Umbilical cord (tissue), 1 donor: ENCODE measurements at regions not wholly inside any gene's neighbourhood (a gene's known extent, or its start where the extent isn't known, plus 50 kb on each side); places are given as distances from the start of the nearest gene placed in this dataset.
"Not testable (repeated sequence)": the region's sequence is repeated elsewhere in the genome, so short reads cannot be mapped to it uniquely, and the experiment has no call there.

Source experiments
- DNase-seq: peaks from one replicate; pipeline ENCODE4 v3.0.0-alpha.2; 2015; ENCODE audit warnings: low spot score

GRCh38 chr6:16040628-16040974, 88.3 kb upstream of the MYLIP start:
- no peak for DNase-seq

GRCh38 chr6:16039892-16040627, 88.8 kb upstream of the MYLIP start:
- not testable (repeated sequence) for DNase-seq

GRCh38 chr6:16038938-16039337, 89.9 kb upstream of the MYLIP start:
- no peak for DNase-seq

- DNase-seq: no peak
Measured at GRCh38 chr6:16035488-16036080, 93.3 kb upstream of the MYLIP start.

- DNase-seq: no peak
Measured at GRCh38 chr6:16033214-16033613, 95.7 kb upstream of the MYLIP start.

- DNase-seq: peak; percentile 33
Measured at GRCh38 chr6:16031278-16031981, 97.5 kb upstream of the MYLIP start.

GRCh38 chr6:16028966-16029365, 99.9 kb upstream of the MYLIP start:
- no peak for DNase-seq

GRCh38 chr6:16020259-16020658, 108.6 kb upstream of the MYLIP start:
- no peak for DNase-seq

GRCh38 chr6:16019462-16019861, 109.4 kb upstream of the MYLIP start:
- no peak for DNase-seq

- DNase-seq: no peak
Measured at GRCh38 chr6:16018626-16019025, 110.3 kb upstream of the MYLIP start.

GRCh38 chr6:16014325-16014724, 114.6 kb upstream of the MYLIP start:
- not testable (repeated sequence) for DNase-seq

GRCh38 chr6:16007146-16007545, 121.7 kb upstream of the MYLIP start:
- no peak for DNase-seq

- DNase-seq: no peak
Measured at GRCh38 chr6:16006681-16007080, 122.2 kb upstream of the MYLIP start.

GRCh38 chr6:16004934-16005679, 123.8 kb upstream of the MYLIP start:
- no peak for DNase-seq

- no peak for DNase-seq
Measured at GRCh38 chr6:16003197-16003491, 125.7 kb upstream of the MYLIP start.

- DNase-seq: no peak
Measured at GRCh38 chr6:16002332-16003196, 126.3 kb upstream of the MYLIP start.

GRCh38 chr6:16001158-16001557, 127.7 kb upstream of the MYLIP start:
- no peak for DNase-seq

- DNase-seq: no peak
Measured at GRCh38 chr6:15999201-15999600, 129.7 kb upstream of the MYLIP start.

GRCh38 chr6:15997586-15998388, 131.1 kb upstream of the MYLIP start:
- peak; percentile 49 for DNase-seq

- DNase-seq: no peak
Measured at GRCh38 chr6:15996030-15996429, 132.9 kb upstream of the MYLIP start.

- DNase-seq: no peak
Measured at GRCh38 chr6:15995493-15995892, 133.4 kb upstream of the MYLIP start.
